Astrocyte of the cerebellum (primary cell): ENCODE measurements at regions not wholly inside any gene's neighbourhood (a gene's known extent, or its start where the extent isn't known, plus 50 kb on each side); places are given as distances from the start of the nearest gene placed in this dataset.

Experiments used
- DNase-seq: peaks from one replicate; pipeline ENCODE4 v3.0.0-alpha.2; 2011; ENCODE audit warnings: low read depth
- H3K4me3 ChIP-seq: 2 replicates; pipeline ENCODE4 v1.5.1; 2011; ENCODE audit warnings: mild to moderate bottlenecking, low read depth, low read length, moderate library complexity
- CTCF ChIP-seq: IDR thresholded peaks from 2 replicates; pipeline ENCODE4 v1.5.1; 2012; ENCODE audit warnings: low read length, low read depth, moderate library complexity, mild to moderate bottlenecking; ENCODE audit errors: missing control alignments
- in situ Hi-C: cut with HindIII; loops from 2 replicates; pipeline ENCODE4 v1.10.0; 2017; ENCODE audit warnings: low sequenced_read_pairs

DNA sequence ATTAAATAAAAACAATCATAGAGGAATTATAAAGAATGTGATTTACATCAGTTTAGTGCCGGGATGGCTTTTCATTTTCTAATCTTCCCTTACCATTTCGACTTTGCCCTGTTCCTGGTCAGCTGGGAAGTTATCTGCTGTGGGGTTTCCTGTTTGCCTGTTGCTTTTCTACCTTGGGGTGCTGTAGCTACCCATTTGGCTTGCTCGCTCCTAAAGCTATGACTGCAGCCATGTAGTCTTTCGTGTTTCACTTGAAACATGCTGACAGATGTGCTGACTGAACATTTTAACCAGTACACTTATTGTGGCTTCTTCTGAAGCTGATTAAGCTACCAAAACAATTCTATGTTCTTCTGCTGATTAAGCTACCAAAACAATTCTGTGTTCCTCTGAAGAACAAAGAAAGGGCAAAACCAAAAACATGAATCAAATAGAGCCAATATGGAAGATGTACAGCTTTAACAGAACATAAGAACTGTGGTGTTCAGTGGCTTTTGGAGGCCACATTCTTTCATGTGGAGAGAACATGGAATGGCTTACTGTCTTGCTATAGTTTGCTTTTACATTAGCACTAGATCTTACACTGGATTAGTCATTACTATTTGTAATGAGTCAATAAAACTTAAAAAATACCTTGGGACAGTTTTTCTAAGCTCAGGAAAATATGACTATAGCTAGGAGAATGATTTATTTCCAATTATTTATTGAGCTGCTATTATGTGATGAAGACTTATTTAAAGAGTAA lies 440.4 kb downstream of the SPRY1 start:
- no peak for DNase-seq
- H3K4me3 ChIP-seq: no peak overlapping the region
- in situ Hi-C loops: no loop called here
- no peak for TF ChIP-seq CTCF

- TF ChIP-seq CTCF: no peak
- in situ Hi-C loops: no loop called here
- H3K4me3 ChIP-seq: no peak overlapping the region
- no peak for DNase-seq
Measured at GRCh38 chr4:123838474-123838873, 441.9 kb downstream of the SPRY1 start.

GRCh38 chr4:123840197-123840596 lies 443.6 kb downstream of the SPRY1 start:
- in situ Hi-C loops: no loop called here
- no peak overlapping the region for H3K4me3 ChIP-seq
- no peak for DNase-seq
- TF ChIP-seq CTCF: no peak

- DNase-seq: no peak
- no peak overlapping the region for H3K4me3 ChIP-seq
- in situ Hi-C loops: no loop called here
- no peak for TF ChIP-seq CTCF
Measured at GRCh38 chr4:123841447-123842121, 445.0 kb downstream of the SPRY1 start.

GRCh38 chr4:123843137-123843536 lies 446.5 kb downstream of the SPRY1 start:
- no peak for TF ChIP-seq CTCF
- no peak overlapping the region for H3K4me3 ChIP-seq
- in situ Hi-C loops: no loop called here
- DNase-seq: no peak

DNA sequence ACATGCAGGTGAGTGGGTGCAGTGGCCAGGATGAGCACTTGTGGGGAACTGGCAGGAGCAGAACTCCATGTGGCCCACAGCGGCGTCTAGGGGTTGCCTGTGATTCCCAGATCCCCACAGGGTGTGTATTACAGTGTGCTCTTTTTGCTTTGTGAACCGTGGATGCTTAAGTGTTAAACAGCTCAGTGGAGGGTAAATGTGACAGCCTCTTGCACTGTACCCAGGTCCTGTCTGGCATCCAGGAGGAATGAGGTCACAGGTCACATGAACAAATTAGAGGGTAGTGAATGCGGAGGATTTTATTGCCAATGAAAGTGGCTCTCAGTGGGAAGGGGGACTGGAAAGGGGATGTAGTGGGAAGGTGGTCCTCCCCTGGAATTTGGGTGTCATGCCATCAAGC lies 447.8 kb downstream of the SPRY1 start:
- in situ Hi-C loops: no loop called here
- no peak for TF ChIP-seq CTCF
- DNase-seq: no peak
- H3K4me3 ChIP-seq: no peak overlapping the region
